DOHH2 (cell line): ENCODE measurements at regions not wholly inside any gene's neighbourhood (a gene's known extent, or its start where the extent isn't known, plus 50 kb on each side); places are given as distances from the start of the nearest gene placed in this dataset.

Experiments
- CTCF ChIP-seq: fragments of 200-600 bp; sonication (generic); IDR thresholded peaks from one replicate; pipeline ENCODE4 v1.5.1; 2014; ENCODE audit warnings: antibody characterized with exemption, mild to moderate bottlenecking, low read depth, low read length; ENCODE audit not compliant: poor library complexity, severe bottlenecking
- EZH2phosphoT487 ChIP-seq: fragments of 200-600 bp; sonication (generic); IDR thresholded peaks from 2 replicates; pipeline ENCODE4 v1.6.1; 2017; ENCODE audit warnings: borderline replicate concordance, mild to moderate bottlenecking, antibody characterized with exemption, low read length, moderate library complexity, mixed read lengths

DNA sequence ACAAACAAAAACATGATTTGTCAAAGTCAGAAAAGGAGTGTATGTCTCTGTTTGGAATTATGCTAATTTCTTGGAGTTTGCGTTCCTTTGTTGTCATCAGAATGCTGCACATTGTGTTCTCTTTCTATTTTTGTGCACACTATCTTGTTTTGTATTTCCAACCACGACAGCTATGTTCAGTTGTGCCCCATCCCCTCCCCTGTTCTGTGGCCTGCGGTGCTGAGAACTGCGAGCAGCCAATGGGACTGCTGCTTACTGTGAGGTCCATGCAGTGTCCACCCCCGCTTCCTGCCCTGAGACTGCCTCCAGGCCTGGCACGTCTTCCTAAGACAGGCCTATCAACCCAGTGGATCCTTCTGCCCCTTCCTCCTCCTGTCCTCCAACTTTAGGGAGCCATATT lies 76.8 kb downstream of the PALM2AKAP2 start:
- no peak for TF ChIP-seq CTCF
- no peak for TF ChIP-seq EZH2phosphoT487
